ENCODE measurements at regions not wholly inside any gene's neighbourhood (a gene's known extent, or its start where the extent isn't known, plus 50 kb on each side); places are given as distances from the start of the nearest gene placed in this dataset.
"Not testable (repeated sequence)": the region's sequence is repeated elsewhere in the genome, so short reads cannot be mapped to it uniquely, and the experiment has no call there.

GRCh38 chr15:89031637-89032285, 56.5 kb upstream of the ABHD2 start:
- DNase-seq, result not testable (repeated sequence)

- no peak for DNase-seq
These were observed 54.0 kb upstream of the ABHD2 start for GRCh38 chr15:89034305-89034704.

- no peak for DNase-seq
These were observed 53.1 kb upstream of the ABHD2 start for GRCh38 chr15:89035150-89035549.

GRCh38 chr15:89035658-89036057, 52.6 kb upstream of the ABHD2 start:
- DNase-seq, result no peak

GRCh38 chr15:89038146-89038545, 50.1 kb upstream of the ABHD2 start:
- no peak for DNase-seq
